SK-N-SH treated with all-trans-retinoic acid at 6 μM for 48 hours (cell line): ENCODE measurements at regions not wholly inside any gene's neighbourhood (a gene's known extent, or its start where the extent isn't known, plus 50 kb on each side); places are given as distances from the start of the nearest gene placed in this dataset.

Source experiments
- CSRNP3 ChIP-seq: fragments of 250-450 bp; sonication (Bioruptor Pico); IDR thresholded peaks from 2 replicates; pipeline ENCODE4 v1.5.1; 2021; ENCODE audit warnings: mild to moderate bottlenecking, moderate library complexity
- OSR1 ChIP-seq: fragments of 250-450 bp; sonication (Bioruptor Pico); IDR thresholded peaks from 2 replicates; pipeline ENCODE4 v1.8.0; 2022; ENCODE audit warnings: moderate library complexity, mild to moderate bottlenecking, inconsistent platforms
- TOX ChIP-seq: fragments of 250-450 bp; sonication (Bioruptor Pico); IDR thresholded peaks from 2 replicates; pipeline ENCODE4 v1.8.0; 2021; ENCODE audit warnings: mild to moderate bottlenecking, moderate library complexity, borderline replicate concordance
- ZFP30 ChIP-seq: fragments of 450-650 bp; formaldehyde crosslinking; IDR thresholded peaks from 2 replicates; pipeline ENCODE4 v1.5.0; 2022; ENCODE audit warnings: mild to moderate bottlenecking, moderate library complexity
- ZNF8 ChIP-seq: fragments of 450-650 bp; formaldehyde crosslinking; IDR thresholded peaks from 2 replicates; pipeline ENCODE4 v1.5.0; 2020; ENCODE audit warnings: mild to moderate bottlenecking, moderate library complexity

- TF ChIP-seq CSRNP3 (CRISPR knock-in tag) (no peak), ZFP30 (no peak), OSR1 (CRISPR knock-in tag) (no peak), ZNF8 (CRISPR knock-in tag) (no peak), TOX (CRISPR knock-in tag) (no peak)
Observed at GRCh38 chr6:95686895-95687294, 109.6 kb downstream of the MANEA start.
